NOMO-1 treated with dmso at 0.1 percent for 144 hours (cell line): ENCODE measurements at regions not wholly inside any gene's neighbourhood (a gene's known extent, or its start where the extent isn't known, plus 50 kb on each side); places are given as distances from the start of the nearest gene placed in this dataset.

Experiments
- DNase-seq: peaks from one replicate; lab custom pipeline; 2025; ENCODE audit not compliant: unreplicated experiment; lab: John Stamatoyannopoulos, UW

DNA sequence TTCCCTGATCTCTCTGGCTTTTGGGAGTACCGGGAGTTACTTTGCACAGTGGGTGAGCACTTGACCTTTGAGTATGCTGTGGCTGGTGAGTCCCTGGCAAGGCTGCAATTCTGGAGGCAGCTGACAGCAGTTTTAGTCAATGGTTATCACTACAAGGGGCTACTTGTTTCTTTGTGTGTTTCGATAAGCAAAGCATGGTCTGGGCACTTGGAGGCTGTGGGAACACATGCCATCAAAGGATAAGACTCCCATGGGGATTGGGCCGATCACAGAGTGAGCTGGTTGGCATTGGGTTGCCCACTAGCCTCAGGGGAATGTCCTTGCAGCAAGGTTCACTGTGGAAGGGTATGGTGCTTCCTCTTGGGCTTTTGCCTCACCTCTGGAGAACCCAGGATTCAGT lies 208.2 kb downstream of the SNX13 start:
- no peak for DNase-seq
